Mesothelial cell of epicardium (in vitro differentiated cells): ENCODE measurements at regions not wholly inside any gene's neighbourhood (a gene's known extent, or its start where the extent isn't known, plus 50 kb on each side); places are given as distances from the start of the nearest gene placed in this dataset.

Experiments used
- DNase-seq, 2 experiments: peaks; one replicate each; pipeline ENCODE4 v3.0.0; 2021; ENCODE audit warnings: low spot score in 2 of 2; ENCODE audit not compliant: unreplicated experiment in 2 of 2
- H3K27ac Mint-ChIP-seq: 2 replicates; pipeline ENCODE4 v1.8.0; 2021; ENCODE audit warnings: mixed read lengths
- H3K27me3 Mint-ChIP-seq: 2 replicates; pipeline ENCODE4 v1.8.0; 2021; ENCODE audit warnings: low read depth, mixed read lengths
- H3K36me3 Mint-ChIP-seq: 2 replicates; pipeline ENCODE4 v1.8.0; 2021; ENCODE audit warnings: mixed read lengths
- H3K4me1 Mint-ChIP-seq: 2 replicates; pipeline ENCODE4 v1.8.0; 2021; ENCODE audit warnings: mixed read lengths
- H3K4me3 Mint-ChIP-seq: 2 replicates; pipeline ENCODE4 v1.8.0; 2021; ENCODE audit warnings: mild to moderate bottlenecking, moderate library complexity, mixed read lengths
- H3K9me3 Mint-ChIP-seq: 2 replicates; pipeline ENCODE4 v1.8.0; 2021; ENCODE audit warnings: mixed read lengths
- TF ChIP-seq, protein P1 (sequence below): fragments of 200-600 bp; sonication (generic); IDR thresholded peaks from one replicate; pipeline ENCODE4 v1.5.0; 2021; ENCODE audit warnings: antibody characterized with exemption; ENCODE audit not compliant: unreplicated experiment

GRCh38 chr2:6471419-6471818, 394.3 kb downstream of the CMPK2 start:
- no peak for DNase-seq
- Mint-ChIP-seq H3K4me1 (peaks cover 3% of the 10 kb centered on the region), H3K4me3 (no peak overlapping the region), H3K27me3 (peaks cover 4% of the 10 kb centered on the region), H3K9me3 (peaks cover 26% of the 10 kb centered on the region), H3K36me3 (peaks cover 1% of the 10 kb centered on the region), H3K27ac (no peak overlapping the region)
- TF ChIP-seq, protein P1, sequence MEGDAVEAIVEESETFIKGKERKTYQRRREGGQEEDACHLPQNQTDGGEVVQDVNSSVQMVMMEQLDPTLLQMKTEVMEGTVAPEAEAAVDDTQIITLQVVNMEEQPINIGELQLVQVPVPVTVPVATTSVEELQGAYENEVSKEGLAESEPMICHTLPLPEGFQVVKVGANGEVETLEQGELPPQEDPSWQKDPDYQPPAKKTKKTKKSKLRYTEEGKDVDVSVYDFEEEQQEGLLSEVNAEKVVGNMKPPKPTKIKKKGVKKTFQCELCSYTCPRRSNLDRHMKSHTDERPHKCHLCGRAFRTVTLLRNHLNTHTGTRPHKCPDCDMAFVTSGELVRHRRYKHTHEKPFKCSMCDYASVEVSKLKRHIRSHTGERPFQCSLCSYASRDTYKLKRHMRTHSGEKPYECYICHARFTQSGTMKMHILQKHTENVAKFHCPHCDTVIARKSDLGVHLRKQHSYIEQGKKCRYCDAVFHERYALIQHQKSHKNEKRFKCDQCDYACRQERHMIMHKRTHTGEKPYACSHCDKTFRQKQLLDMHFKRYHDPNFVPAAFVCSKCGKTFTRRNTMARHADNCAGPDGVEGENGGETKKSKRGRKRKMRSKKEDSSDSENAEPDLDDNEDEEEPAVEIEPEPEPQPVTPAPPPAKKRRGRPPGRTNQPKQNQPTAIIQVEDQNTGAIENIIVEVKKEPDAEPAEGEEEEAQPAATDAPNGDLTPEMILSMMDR, result no peak

GRCh38 chr2:6474161-6475140, 391.3 kb downstream of the CMPK2 start:
- Mint-ChIP-seq H3K4me3 (no peak overlapping the region), H3K36me3 (no peaks in the 10 kb centered on the region), H3K4me1 (peaks cover 3% of the 10 kb centered on the region), H3K9me3 (peaks cover 2% of the 10 kb centered on the region), H3K27me3 (peaks cover 4% of the 10 kb centered on the region), H3K27ac (no peak overlapping the region)
- DNase-seq, result no peak
- TF ChIP-seq, protein P1, result no peak

DNA sequence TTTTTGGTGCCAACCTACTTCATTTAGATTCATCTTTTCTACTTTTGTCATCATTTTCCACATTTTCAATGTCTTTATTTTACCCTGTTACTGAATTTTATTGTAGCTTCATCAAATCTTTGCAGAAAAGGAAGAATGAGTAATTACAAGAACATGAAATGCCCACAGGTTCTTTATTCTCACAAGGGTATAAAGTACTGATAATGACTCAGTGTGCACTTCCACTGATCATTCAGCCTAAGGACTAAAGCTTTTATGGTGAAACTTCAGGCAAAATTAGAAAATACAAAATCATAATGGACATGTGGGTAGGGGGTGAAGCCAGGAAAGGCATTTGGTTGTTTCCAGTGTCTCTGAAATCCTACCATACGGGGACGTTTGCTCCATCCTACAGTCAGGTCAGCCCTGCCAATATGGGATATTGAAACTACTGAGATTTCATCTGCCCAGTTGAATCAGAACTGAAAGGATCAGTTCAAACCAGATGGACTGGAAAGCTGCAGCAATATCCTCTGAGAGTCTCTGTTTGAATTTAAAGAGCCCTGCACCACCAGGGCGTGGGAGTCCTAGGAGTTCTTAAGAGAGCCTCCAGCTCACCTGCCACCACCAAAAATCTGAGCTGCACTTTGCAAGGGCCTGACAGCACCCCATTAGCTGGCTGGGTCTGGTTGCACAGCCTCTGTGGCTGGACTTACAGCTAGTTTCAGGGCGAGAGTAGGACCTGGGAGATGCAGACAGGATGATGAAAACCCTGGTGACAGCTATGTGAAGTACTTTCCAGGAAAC, 390.4 kb downstream of the CMPK2 start:
- H3K27ac Mint-ChIP-seq, result no peak overlapping the region
- TF ChIP-seq, protein P1, result no peak
- H3K27me3 Mint-ChIP-seq, result peaks cover 4% of the 10 kb centered on the region
- no peak overlapping the region for H3K4me3 Mint-ChIP-seq
- peaks cover 3% of the 10 kb centered on the region for H3K4me1 Mint-ChIP-seq
- H3K36me3 Mint-ChIP-seq, result no peaks in the 10 kb centered on the region
- no peak for DNase-seq
- H3K9me3 Mint-ChIP-seq, result peaks cover 9% of the 10 kb centered on the region

- Mint-ChIP-seq H3K4me3 (no peak overlapping the region), H3K27me3 (no peaks in the 10 kb centered on the region), H3K36me3 (no peaks in the 10 kb centered on the region), H3K9me3 (peaks cover 9% of the 10 kb centered on the region), H3K4me1 (peaks cover 7% of the 10 kb centered on the region), H3K27ac (no peak overlapping the region)
- DNase-seq, result no peak
- TF ChIP-seq, protein P1, result no peak
Measured at GRCh38 chr2:6480514-6480913, 385.2 kb downstream of the CMPK2 start.

DNA sequence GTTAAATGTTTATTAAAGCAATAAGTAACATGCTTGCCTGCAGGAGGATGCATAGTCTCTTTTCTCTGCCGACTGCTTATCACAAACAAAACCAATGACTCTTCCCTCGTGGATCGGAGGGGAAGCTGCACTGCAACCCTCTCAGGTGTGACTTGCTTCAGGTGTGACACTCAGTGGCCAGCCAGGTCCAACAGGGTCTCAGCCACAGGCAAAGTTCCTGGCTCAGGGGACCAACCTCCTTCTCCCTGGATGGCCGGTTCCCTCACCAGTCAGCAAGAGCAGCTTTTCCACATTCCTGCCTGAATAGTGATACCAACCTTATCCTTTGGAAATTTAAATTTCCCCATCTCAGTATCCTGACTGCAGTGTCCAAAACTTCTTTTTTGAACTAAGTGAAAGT, 383.5 kb downstream of the CMPK2 start:
- DNase-seq, result no peak
- Mint-ChIP-seq H3K4me3 (no peak overlapping the region), H3K36me3 (no peaks in the 10 kb centered on the region)

More for the DNA sequence above, 383.5 kb downstream of the CMPK2 start:
- H3K27ac Mint-ChIP-seq, result no peak overlapping the region
- no peaks in the 10 kb centered on the region for H3K27me3 Mint-ChIP-seq
- TF ChIP-seq, protein P1, result no peak
- peaks cover 7% of the 10 kb centered on the region for H3K4me1 Mint-ChIP-seq
- H3K9me3 Mint-ChIP-seq, result peaks cover 9% of the 10 kb centered on the region
